Body of pancreas (tissue), 4 donors: ENCODE measurements at regions not wholly inside any gene's neighbourhood (a gene's known extent, or its start where the extent isn't known, plus 50 kb on each side); places are given as distances from the start of the nearest gene placed in this dataset.

Experiments used
- ATAC-seq: fragments of 150-250 bp; one replicate; pipeline ENCODE4 v1.9.1; 2016
- DNase-seq, 4 donors: peaks; one replicate each; pipeline ENCODE4 v3.0.0-alpha.2; 2019
- H3K27ac ChIP-seq, 4 donors: fragments of 200-600 bp; sonication (generic); 1 replicate in 3 of 4; 2 replicates in 1 of 4; pipeline versions ENCODE4 v1.5.1 to v1.6.1; 2016 to 2019; ENCODE audit warnings: mild to moderate bottlenecking in 1 of 4, mixed read lengths in 1 of 4, moderate library complexity in 1 of 4
- H3K27me3 ChIP-seq, 2 donors: fragments of 200-600 bp; sonication (generic); one replicate each; pipeline ENCODE4 v1.6.0; 2016; ENCODE audit warnings: mild to moderate bottlenecking in 1 of 2
- H3K36me3 ChIP-seq, 2 donors: fragments of 200-600 bp; sonication (generic); replicated peaks in 1 of 2; 2 replicates each; pipeline ENCODE4 v1.5.1; 2016; ENCODE audit warnings: low read depth in 2 of 2; ENCODE audit not compliant: insufficient read depth in 1 of 2
- H3K4me1 ChIP-seq: fragments of 200-600 bp; sonication (generic); one replicate; pipeline ENCODE4 v1.6.0; 2016
- H3K4me3 ChIP-seq, 2 donors: fragments of 200-600 bp; sonication (generic); 1 replicate in 1 of 2; 2 replicates in 1 of 2; pipeline ENCODE4 v1.5.1; 2016 to 2019
- H3K9me3 ChIP-seq, 3 donors: fragments of 200-600 bp; sonication (generic); 1 replicate in 2 of 3; 2 replicates in 1 of 3; pipeline ENCODE4 v1.5.1; 2016
- CTCF ChIP-seq, 7 experiments: fragments of 450-650 bp in 4 of 7; fragments of 200-600 bp in 3 of 7; sonication (generic) in 3 of 7; IDR thresholded peaks; one replicate each; pipeline ENCODE4 v1.5.1; 2016 to 2019; ENCODE audit warnings: antibody characterized with exemption in 7 of 7
- POLR2A ChIP-seq, 3 donors: fragments of 450-650 bp; IDR thresholded peaks; one replicate each; pipeline ENCODE4 v1.6.1; 2016; ENCODE audit warnings: antibody characterized with exemption in 3 of 3, mild to moderate bottlenecking in 2 of 3
- WGBS, 2 donors: methylation state at CpG; one replicate each; pipeline ENCODE4 v1.1.5; 2017; 5-methylcytosine and 5-hydroxymethylcytosine counted together
- intact Hi-C: fragments of 100-400 bp; cut with DNase I; formaldehyde crosslinking; loops from one replicate; pipeline ENCODE4 v1.15.1; 2023

GRCh38 chr4:188308142-188308541, 168.9 kb downstream of the TRIML1 start:
- H3K36me3 ChIP-seq = no peaks in the 10 kb centered on the region
- intact Hi-C loops = no loop called here
- no peak for TF ChIP-seq CTCF (IDR thresholded peaks at IDR 0.05)
- no peak for TF ChIP-seq POLR2A (IDR thresholded peaks at IDR 0.05)
- no peak overlapping the region for H3K27ac ChIP-seq
- WGBS, 2 donors = 71 to 81% methylated on average over 6 of the region's 6 CpGs
- H3K4me3 ChIP-seq = no peak overlapping the region
- no peaks in the 10 kb centered on the region for H3K4me1 ChIP-seq
- H3K27me3 ChIP-seq = no peaks in the 10 kb centered on the region
- no peaks in the 10 kb centered on the region for H3K9me3 ChIP-seq
- no peak for DNase-seq
- no peak for ATAC-seq

GRCh38 chr4:188316391-188316790, 177.2 kb downstream of the TRIML1 start:
- DNase-seq = no peak
- no peaks in the 10 kb centered on the region for H3K27me3 ChIP-seq
- H3K4me3 ChIP-seq = no peak overlapping the region
- no peaks in the 10 kb centered on the region for H3K9me3 ChIP-seq
- no peaks in the 10 kb centered on the region for H3K4me1 ChIP-seq
- no peak for ATAC-seq
- WGBS, 2 donors = 84 to 88% methylated on average over 2 of the region's 2 CpGs
- H3K36me3 ChIP-seq = no peaks in the 10 kb centered on the region
- TF ChIP-seq POLR2A (IDR thresholded peaks at IDR 0.05) (no peak), CTCF (IDR thresholded peaks at IDR 0.05) (no peak)
- no peak overlapping the region for H3K27ac ChIP-seq
- intact Hi-C loops = no loop called here

- 43 to 56% methylated on average over 7 of the region's 7 CpGs for WGBS, 2 donors
- Histone ChIP-seq H3K9me3 (no peaks in the 10 kb centered on the region), H3K36me3 (no peaks in the 10 kb centered on the region), H3K27ac (no peak overlapping the region), H3K4me3 (no peak overlapping the region), H3K4me1 (no peaks in the 10 kb centered on the region), H3K27me3 (no peaks in the 10 kb centered on the region)
- TF ChIP-seq POLR2A (IDR thresholded peaks at IDR 0.05) (no peak), CTCF (IDR thresholded peaks at IDR 0.05) (no peak)
- intact Hi-C loops = no loop called here
- DNase-seq (no peak), ATAC-seq (no peak)
Measured at GRCh38 chr4:188328966-188329365, 189.7 kb downstream of the TRIML1 start.

- Histone ChIP-seq H3K27ac (no peak overlapping the region), H3K4me1 (no peaks in the 10 kb centered on the region), H3K27me3 (no peaks in the 10 kb centered on the region), H3K36me3 (no peaks in the 10 kb centered on the region), H3K9me3 (no peaks in the 10 kb centered on the region), H3K4me3 (no peak overlapping the region)
- intact Hi-C loops = no loop called here
- WGBS, 2 donors = 21 to 27% methylated on average over 4 of the region's 4 CpGs
- ATAC-seq (no peak), DNase-seq (no peak)
- TF ChIP-seq POLR2A (IDR thresholded peaks at IDR 0.05) (no peak), CTCF (IDR thresholded peaks at IDR 0.05) (no peak)
Measured at GRCh38 chr4:188329521-188329920, 190.3 kb downstream of the TRIML1 start.

GRCh38 chr4:188332265-188332664, 193.0 kb downstream of the TRIML1 start:
- WGBS, 2 donors = 58 to 79% methylated on average over 2 of the region's 2 CpGs
- Histone ChIP-seq H3K27ac (no peak overlapping the region), H3K27me3 (no peaks in the 10 kb centered on the region), H3K4me3 (no peak overlapping the region), H3K4me1 (no peaks in the 10 kb centered on the region), H3K36me3 (no peaks in the 10 kb centered on the region), H3K9me3 (no peaks in the 10 kb centered on the region)
- DNase-seq = no peak
- intact Hi-C loops = no loop called here
- no peak for ATAC-seq
- TF ChIP-seq CTCF (IDR thresholded peaks at IDR 0.05) = no peak
- no peak for TF ChIP-seq POLR2A (IDR thresholded peaks at IDR 0.05)
